ENCODE measurements at regions not wholly inside any gene's neighbourhood (a gene's known extent, or its start where the extent isn't known, plus 50 kb on each side); places are given as distances from the start of the nearest gene placed in this dataset.

- DNase-seq, result no peak
These were observed 1424.2 kb downstream of the MRPL39 start for GRCh38 chr21:24183077-24183476.

DNA sequence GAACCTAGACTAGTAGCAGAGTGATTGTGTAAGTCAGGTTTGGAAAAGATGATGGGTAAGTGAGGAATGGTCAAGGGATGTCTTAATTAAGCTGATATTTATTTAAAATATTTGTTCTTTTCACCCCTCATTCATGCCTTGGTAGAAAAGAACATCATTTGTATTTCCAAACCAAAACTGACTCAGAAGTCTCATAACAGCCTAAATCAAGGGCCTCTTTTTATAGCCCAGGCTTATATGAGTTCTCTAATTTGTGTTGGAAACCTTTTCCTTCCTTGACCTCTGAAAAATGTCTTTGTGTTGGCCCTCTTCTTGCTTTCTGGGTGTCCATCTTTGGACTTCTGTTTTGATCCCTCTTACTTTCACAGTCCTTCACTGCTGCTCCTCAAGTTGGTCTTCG, 1428.2 kb downstream of the MRPL39 start:
- DNase-seq, result no peak

DNA sequence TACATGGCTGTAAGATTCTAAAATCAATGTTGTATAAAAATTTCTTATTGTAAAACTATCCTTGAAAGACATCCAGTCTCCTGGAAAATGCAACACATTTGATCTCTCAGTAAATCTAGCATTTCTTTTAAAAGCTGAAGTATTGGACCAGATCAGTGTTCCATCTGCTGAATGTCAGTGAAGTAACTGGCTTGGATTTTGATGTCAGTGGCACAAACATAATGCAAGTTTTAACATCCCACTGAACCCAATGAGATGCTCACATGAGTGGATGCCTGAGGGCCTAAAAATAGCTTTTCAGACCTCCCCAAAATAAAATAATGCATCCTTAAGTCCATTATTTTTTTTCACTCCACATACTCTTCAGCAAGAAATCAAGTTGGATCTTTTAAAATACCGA, 1432.2 kb downstream of the MRPL39 start:
- DNase-seq, result no peak

GRCh38 chr21:24171736-24172135, 1435.5 kb downstream of the MRPL39 start:
- no peak for DNase-seq

- DNase-seq, result no peak
These were observed 1443.7 kb downstream of the MRPL39 start for GRCh38 chr21:24163539-24163938.

DNA sequence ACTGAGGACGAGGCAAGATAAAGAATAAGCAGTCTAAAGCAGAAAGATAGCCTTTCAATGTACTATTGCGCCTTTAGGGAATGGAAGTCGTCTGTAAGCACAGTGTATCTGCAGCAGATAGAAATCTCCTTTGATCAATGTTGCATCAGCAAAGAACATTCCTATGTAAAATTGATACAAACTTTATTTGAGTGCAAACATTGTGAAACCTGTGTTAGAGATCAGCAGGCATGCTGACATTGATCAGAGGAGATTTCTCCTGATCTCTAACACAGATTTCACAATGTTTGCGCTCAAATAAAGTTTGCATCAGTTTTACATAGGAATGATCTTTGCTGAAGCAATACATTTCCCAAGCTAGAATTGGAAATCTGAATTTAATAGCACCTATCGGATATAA, 1446.8 kb downstream of the MRPL39 start:
- no peak for DNase-seq

DNA sequence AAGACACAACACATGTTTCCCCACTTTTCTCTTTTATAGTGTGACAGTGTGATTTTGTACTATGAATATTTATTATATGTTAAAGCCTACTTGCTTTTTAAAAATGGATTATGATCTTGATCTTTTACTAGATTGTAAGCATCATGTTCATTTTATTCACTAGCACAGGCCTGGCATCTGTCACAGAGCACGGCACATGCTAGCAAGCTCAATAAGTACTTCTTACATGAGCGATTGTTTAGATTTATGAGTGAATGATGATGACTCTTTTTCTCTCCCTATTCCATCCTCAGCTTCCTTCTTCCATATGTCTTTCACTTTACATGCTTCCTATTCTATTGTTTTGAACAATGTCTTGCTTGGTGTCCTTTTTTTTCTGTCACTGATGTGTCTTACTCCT, 1454.1 kb downstream of the MRPL39 start:
- DNase-seq, result no peak

GRCh38 chr21:24150753-24151152, 1456.5 kb downstream of the MRPL39 start:
- no peak for DNase-seq

- DNase-seq, result no peak
These were observed 1458.8 kb downstream of the MRPL39 start for GRCh38 chr21:24148461-24148860.

DNA sequence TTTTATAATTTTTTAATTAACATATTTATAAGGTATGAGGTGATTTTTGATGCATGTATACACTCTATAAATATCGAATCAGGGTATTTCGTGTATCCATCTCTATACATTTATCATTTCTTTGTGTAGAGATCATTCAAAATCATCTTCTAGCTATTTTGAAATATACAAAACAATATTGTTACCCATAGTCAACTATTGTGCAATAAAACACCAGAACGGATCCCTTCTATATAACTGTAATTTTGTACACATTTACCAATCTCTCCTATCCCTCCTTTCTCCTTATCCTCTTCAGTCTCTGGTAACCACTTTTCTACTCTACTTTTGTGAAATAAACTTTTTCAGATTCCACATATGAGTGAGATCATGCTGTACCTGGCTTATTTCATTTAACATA, 1459.6 kb downstream of the MRPL39 start:
- no peak for DNase-seq

DNA sequence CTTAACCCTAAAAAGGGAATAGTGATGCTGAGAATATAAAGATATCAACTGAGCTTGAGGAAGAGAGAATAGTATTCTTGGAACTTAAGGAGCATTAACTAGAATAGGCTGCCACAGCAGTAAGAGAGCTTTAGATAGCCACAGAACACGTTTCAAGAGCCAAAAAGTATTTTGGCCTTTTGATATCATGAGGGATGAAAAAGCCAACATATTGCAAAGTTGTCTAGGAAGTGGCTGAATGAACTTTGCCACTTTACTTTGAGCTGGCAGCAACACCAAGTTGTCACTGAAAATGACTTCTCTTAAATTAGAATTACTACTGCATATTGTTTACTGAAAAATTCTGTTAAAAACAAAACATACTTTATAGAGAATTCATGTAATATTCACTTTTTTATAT, 1476.2 kb downstream of the MRPL39 start:
- DNase-seq, result no peak

DNA sequence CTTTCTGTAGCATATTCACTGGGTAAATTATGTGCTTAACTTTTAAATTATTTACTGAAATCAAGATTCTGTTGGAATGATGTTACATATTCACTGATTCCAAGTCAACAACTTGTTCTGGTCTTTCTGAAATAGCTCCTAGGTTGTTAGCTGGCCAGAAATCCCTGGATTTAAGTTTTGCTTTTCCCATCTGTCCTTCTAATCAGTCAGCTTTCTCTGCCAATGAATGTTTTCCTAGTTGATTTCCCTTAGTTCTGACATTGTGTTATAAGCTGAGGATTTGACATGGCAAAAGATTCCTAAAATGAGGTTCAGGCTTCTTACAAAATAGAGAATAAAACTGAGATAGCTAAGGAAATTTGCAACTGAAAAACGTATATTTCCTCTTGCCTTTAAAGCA, 1479.6 kb downstream of the MRPL39 start:
- DNase-seq, result no peak

DNA sequence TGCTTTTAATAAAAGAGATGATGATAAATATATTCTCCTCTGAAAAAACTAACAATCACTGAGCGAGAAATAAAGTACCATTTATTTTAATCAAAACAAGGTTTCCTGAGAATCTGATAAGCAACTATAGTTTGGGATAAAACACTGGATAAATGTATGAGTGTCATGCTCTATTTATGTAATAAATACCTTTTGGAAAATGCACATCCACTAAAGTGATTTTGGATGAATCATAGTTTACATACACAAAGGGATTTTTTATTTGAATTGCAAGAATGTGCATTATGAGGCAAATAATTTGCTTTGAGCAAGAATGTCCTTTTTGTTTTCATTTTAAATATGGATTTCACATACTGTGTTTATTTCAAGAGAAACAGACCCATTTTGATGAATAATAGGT, 1483.5 kb downstream of the MRPL39 start:
- no peak for DNase-seq

GRCh38 chr21:24118738-24119459, 1488.4 kb downstream of the MRPL39 start:
- DNase-seq, result no peak

- no peak for DNase-seq
These were observed 1492.1 kb downstream of the MRPL39 start for GRCh38 chr21:24115141-24115540.

DNA sequence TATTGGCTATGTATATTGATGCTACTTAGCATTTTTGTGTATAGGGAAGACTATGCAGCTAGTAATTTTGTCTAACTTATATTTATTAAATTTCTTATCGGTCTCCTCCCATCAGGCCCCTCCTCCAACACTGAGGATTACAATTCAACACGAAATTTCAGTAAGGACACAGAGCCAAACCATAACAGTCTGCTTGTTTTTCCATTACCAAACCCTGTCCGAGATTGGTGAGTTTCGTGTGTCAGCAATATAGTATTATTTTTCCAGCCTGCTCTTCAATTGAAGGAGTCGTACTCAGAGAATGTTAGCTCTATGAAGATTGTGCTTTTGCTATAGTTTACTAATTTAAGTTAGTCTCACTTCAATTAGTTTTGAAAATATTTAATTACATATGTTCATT, 1495.3 kb downstream of the MRPL39 start:
- no peak for DNase-seq

- no peak for DNase-seq
These were observed 1496.4 kb downstream of the MRPL39 start for GRCh38 chr21:24110846-24111245.

DNA sequence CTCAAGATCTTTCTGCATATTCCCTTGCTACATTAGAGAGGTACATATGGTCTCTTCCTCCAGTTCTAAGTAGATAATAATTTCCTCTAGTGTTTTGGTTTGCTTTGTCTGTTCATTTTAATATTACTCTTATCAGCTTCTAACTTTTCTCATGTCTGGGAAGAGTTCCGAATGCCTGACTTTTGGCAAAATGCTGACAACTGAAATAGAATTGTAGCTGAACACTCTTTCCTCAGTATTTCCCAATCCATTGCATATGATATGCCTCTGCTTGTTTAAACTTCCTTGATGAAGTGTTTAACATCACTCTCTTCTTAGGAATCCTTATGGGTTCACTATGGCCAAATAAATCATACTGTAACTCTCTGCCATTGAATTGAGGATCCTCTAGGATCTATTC, 1510.1 kb downstream of the MRPL39 start:
- no peak for DNase-seq

DNA sequence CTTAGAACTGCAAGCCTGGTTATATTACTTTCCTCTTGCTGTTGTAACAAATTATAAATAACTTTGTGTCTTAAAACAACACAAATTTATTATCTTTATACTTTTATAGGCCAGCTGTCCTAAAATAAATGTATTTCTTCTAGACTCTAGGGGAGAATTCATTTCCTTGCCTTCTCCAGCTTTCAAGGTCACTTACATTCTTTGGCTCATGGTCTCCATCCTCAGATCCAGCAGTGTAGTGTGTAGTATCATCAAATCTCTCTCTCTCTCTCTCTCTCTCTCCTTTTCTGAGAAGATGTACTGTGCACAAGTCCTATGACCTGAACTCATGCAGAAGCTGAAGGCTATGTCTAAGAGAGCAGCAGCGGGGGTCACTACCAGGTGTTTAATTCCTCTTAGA, 1510.6 kb downstream of the MRPL39 start:
- DNase-seq, result no peak

DNA sequence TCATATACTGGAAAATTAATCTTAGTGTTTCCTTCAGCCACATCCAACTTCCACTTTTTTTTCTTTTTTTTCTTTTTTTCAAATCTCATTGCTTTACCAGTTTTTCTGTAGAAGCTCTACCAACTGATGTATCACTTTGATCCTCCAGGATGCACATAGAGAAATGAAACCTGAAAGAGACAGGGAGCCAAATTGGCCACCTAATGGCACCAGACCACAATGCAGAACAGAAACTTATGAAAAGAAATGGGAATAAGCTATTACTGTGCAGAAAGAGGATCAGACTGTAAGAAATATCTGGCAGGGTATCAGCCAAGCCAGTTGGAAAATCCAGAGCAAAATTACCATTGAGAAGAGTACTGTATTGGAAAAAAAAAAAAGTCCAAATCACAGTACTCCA, 1514.2 kb downstream of the MRPL39 start:
- no peak for DNase-seq

- no peak for DNase-seq
These were observed 1531.1 kb downstream of the MRPL39 start for GRCh38 chr21:24076179-24076578.

GRCh38 chr21:24055696-24056095, 1551.6 kb downstream of the MRPL39 start:
- no peak for DNase-seq

DNA sequence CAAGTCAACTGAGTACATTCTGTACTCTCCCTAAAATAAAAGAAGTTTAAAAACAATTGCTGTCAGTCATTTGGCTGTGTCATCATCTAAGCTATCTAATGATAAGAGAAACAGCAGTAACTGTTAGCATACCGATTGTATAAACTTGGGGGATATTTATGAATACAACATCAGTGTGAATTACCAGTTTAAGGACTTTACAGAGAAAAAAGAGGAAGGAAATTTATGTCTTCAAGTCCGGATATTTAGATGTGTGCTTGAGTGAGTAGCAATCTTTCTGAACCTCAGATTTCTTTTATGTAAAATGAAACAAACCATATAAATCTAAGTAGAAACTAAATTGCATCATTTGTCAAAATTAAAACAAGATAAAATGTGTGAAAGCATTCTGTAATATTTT, 1557.0 kb downstream of the MRPL39 start:
- DNase-seq, result no peak

GRCh38 chr21:24046829-24047443, 1560.3 kb downstream of the MRPL39 start:
- no peak for DNase-seq

GRCh38 chr21:24045775-24046215, 1561.5 kb downstream of the MRPL39 start:
- DNase-seq, result no peak

All from activated naive CD4-positive, alpha-beta T cell (primary cell).